GM12878 (cell line): ENCODE measurements at regions not wholly inside any gene's neighbourhood (a gene's known extent, or its start where the extent isn't known, plus 50 kb on each side); places are given as distances from the start of the nearest gene placed in this dataset.

ENCODE experiments used
- ASH2L ChIP-seq: fragments of 300-600, 200-600 bp; sonication (generic); IDR thresholded peaks from 2 replicates; pipeline ENCODE4 v1.6.1; 2017; ENCODE audit warnings: low read depth, mild to moderate bottlenecking, borderline replicate concordance
- FOXM1 ChIP-seq: IDR thresholded peaks from 2 replicates; pipeline ENCODE4 v1.6.1; 2012; ENCODE audit warnings: low read depth, mild to moderate bottlenecking, inconsistent platforms, low read length, moderate library complexity
- HDAC2 ChIP-seq: fragments of 200-600 bp; sonication (generic); IDR thresholded peaks from 2 replicates; pipeline ENCODE4 v1.6.1; 2017
- HSF1 ChIP-seq: fragments of 150-350 bp; IDR thresholded peaks from 2 replicates; pipeline ENCODE4 v1.6.1; 2014; ENCODE audit warnings: mild to moderate bottlenecking, low read depth, low read length
- IRF5 ChIP-seq: fragments of 450-650 bp; IDR thresholded peaks from 2 replicates; pipeline ENCODE4 v1.6.1; 2017; ENCODE audit warnings: borderline replicate concordance
- MXI1 ChIP-seq: fragments of 150-350 bp; IDR thresholded peaks from 2 replicates; pipeline ENCODE4 v1.6.1; 2011; ENCODE audit warnings: low read depth, mild to moderate bottlenecking, inconsistent platforms, low read length, improper control_type of control experiment
- NR2C1 ChIP-seq: fragments of 450-650 bp; IDR thresholded peaks from 2 replicates; pipeline ENCODE4 v1.6.1; 2017; ENCODE audit warnings: antibody characterized with exemption, mild to moderate bottlenecking, moderate library complexity
- POLR2AphosphoS2 ChIP-seq: IDR thresholded peaks from 2 replicates; pipeline ENCODE4 v1.6.1; 2011; ENCODE audit warnings: low read depth, mild to moderate bottlenecking, low read length, improper control_type of control experiment, moderate library complexity
- REST ChIP-seq: IDR thresholded peaks from 2 replicates; pipeline ENCODE4 v1.6.1; 2012; ENCODE audit warnings: mild to moderate bottlenecking, low read depth, low read length
- SMAD5 ChIP-seq: IDR thresholded peaks from 2 replicates; pipeline ENCODE4 v1.6.1; 2016; ENCODE audit warnings: antibody characterized with exemption, low read depth
- SPI1 ChIP-seq: IDR thresholded peaks from 2 replicates; pipeline ENCODE4 v1.6.1; 2011; ENCODE audit warnings: low read depth, mild to moderate bottlenecking, low read length, moderate library complexity, borderline replicate concordance; ENCODE audit not compliant: insufficient read depth
- SRF ChIP-seq, 2 experiments: IDR thresholded peaks; 2 replicates each; pipeline ENCODE4 v1.6.1; 2011; ENCODE audit warnings: low read depth in 2 of 2, low read length in 2 of 2, mild to moderate bottlenecking in 1 of 2, moderate library complexity in 1 of 2
- STAT3 ChIP-seq: IDR thresholded peaks from 2 replicates; pipeline ENCODE4 v1.6.1; 2011; ENCODE audit warnings: low read depth, low read length, improper control_type of control experiment
- SUZ12 ChIP-seq: fragments of 200-600 bp; sonication (generic); IDR thresholded peaks from one replicate; pipeline ENCODE4 v1.6.1; 2018; ENCODE audit warnings: antibody characterized with exemption, mild to moderate bottlenecking; ENCODE audit not compliant: unreplicated experiment
- TCF7 ChIP-seq: IDR thresholded peaks from 2 replicates; pipeline ENCODE4 v1.6.1; 2014; ENCODE audit warnings: antibody characterized with exemption, borderline replicate concordance
- ZNF24 ChIP-seq: fragments of 450-650 bp; IDR thresholded peaks from 2 replicates; pipeline ENCODE4 v1.6.1; 2017; ENCODE audit warnings: antibody characterized with exemption, mild to moderate bottlenecking
- TF ChIP-seq, protein P1 (sequence below): fragments of 450-650 bp; IDR thresholded peaks from 2 replicates; pipeline ENCODE4 v1.6.1; 2016; ENCODE audit warnings: mild to moderate bottlenecking
- TF ChIP-seq, protein P2 (sequence below): IDR thresholded peaks from 2 replicates; pipeline ENCODE4 v1.6.1; 2012; ENCODE audit warnings: low read depth, low read length, improper control_type of control experiment

GRCh38 chr1:59146651-59147358, 150.1 kb upstream of the FGGY start (continued):
- TF ChIP-seq SPI1, result peak; percentile 7; the same call in 1 of the 2 replicates
- no peak for TF ChIP-seq STAT3
- TF ChIP-seq MXI1, result peak; percentile 53; the same call in 1 of the 2 replicates
- TF ChIP-seq, protein P1, sequence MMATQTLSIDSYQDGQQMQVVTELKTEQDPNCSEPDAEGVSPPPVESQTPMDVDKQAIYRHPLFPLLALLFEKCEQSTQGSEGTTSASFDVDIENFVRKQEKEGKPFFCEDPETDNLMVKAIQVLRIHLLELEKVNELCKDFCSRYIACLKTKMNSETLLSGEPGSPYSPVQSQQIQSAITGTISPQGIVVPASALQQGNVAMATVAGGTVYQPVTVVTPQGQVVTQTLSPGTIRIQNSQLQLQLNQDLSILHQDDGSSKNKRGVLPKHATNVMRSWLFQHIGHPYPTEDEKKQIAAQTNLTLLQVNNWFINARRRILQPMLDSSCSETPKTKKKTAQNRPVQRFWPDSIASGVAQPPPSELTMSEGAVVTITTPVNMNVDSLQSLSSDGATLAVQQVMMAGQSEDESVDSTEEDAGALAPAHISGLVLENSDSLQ, result no peak
- no peak for TF ChIP-seq ZNF24
- TF ChIP-seq HDAC2, result no peak
- TF ChIP-seq FOXM1, result no peak
- no peak for TF ChIP-seq ASH2L
- TF ChIP-seq SMAD5, result no peak
- no peak for TF ChIP-seq POLR2AphosphoS2
- TF ChIP-seq REST, result no peak
- no peak for TF ChIP-seq SRF (IDR thresholded peaks at IDR 0.05; ENCODE audit: low read depth in 2 of 2, low read length in 2 of 2)
- no peak for TF ChIP-seq SUZ12
- no peak for TF ChIP-seq IRF5
- TF ChIP-seq NR2C1, result no peak; the same call in 1 of the 2 replicates
- TF ChIP-seq HSF1, result no peak
- TF ChIP-seq, protein P2, sequence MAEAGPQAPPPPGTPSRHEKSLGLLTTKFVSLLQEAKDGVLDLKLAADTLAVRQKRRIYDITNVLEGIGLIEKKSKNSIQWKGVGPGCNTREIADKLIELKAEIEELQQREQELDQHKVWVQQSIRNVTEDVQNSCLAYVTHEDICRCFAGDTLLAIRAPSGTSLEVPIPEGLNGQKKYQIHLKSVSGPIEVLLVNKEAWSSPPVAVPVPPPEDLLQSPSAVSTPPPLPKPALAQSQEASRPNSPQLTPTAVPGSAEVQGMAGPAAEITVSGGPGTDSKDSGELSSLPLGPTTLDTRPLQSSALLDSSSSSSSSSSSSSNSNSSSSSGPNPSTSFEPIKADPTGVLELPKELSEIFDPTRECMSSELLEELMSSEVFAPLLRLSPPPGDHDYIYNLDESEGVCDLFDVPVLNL, result no peak
- no peak for TF ChIP-seq TCF7
